Right ventricle myocardium inferior (tissue), 1 donor: ENCODE measurements at regions not wholly inside any gene's neighbourhood (a gene's known extent, or its start where the extent isn't known, plus 50 kb on each side); places are given as distances from the start of the nearest gene placed in this dataset.
"Not testable (repeated sequence)": the region's sequence is repeated elsewhere in the genome, so short reads cannot be mapped to it uniquely, and the experiment has no call there.

ENCODE experiments used
- ATAC-seq: fragments of 200-7000 bp; cut with Tn5 transposase; one replicate; pipeline ENCODE4 v1.9.1; 2020; ENCODE audit warnings: mild to moderate bottlenecking, moderate library complexity
- DNase-seq: peaks from one replicate; pipeline ENCODE4 v3.0.0; 2021; ENCODE audit errors: missing footprints
- intact Hi-C: fragments of 100-400 bp; cut with DNase I; formaldehyde crosslinking; loops from one replicate; pipeline ENCODE4 v1.11.0; 2022
- donor health status: DM: no; HTN: yes; CAD: no; lungs with severe emphysema.

GRCh38 chr16:29288711-29289474, 117.6 kb downstream of the NPIPB11 start:
- peak; percentile 15 for ATAC-seq
- DNase-seq, intact Hi-C loops: not testable (repeated sequence)

GRCh38 chr16:29287871-29288535, 118.5 kb downstream of the NPIPB11 start:
- ATAC-seq: peak; percentile 17

GRCh38 chr16:29287246-29287645, 119.3 kb downstream of the NPIPB11 start:
- ATAC-seq, DNase-seq, intact Hi-C loops: not testable (repeated sequence)

More at GRCh38 chr16:29287871-29288535, 118.5 kb downstream of the NPIPB11 start:
- DNase-seq, intact Hi-C loops: not testable (repeated sequence)

GRCh38 chr16:29286796-29287195, 119.7 kb downstream of the NPIPB11 start:
- DNase-seq, ATAC-seq, intact Hi-C loops: not testable (repeated sequence)

DNA sequence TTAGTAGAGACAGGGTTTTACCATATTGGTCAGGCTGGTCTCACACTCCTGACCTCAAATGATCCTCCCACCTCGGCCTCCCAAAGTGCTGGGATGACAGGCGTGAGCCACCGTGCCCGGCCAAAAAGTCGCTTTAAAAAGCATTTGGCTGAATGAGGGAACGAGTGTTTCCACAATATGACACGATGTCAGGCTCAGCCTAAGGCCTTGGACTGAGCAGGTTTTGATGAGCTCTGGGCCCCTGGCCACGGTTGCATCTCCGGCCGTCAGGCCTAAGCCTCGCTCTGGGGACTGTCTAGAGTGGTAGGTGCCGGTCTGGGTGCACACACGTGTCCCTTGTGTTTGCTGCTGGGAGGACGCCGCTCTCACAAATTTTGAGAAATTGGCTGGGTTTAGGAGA, 120.3 kb downstream of the NPIPB11 start:
- DNase-seq, ATAC-seq, intact Hi-C loops: not testable (repeated sequence)

GRCh38 chr16:29285151-29285885, 121.2 kb downstream of the NPIPB11 start:
- DNase-seq, intact Hi-C loops, ATAC-seq: not testable (repeated sequence)

- ATAC-seq, DNase-seq, intact Hi-C loops: not testable (repeated sequence)
Observed at GRCh38 chr16:29284723-29285122, 121.8 kb downstream of the NPIPB11 start.

GRCh38 chr16:29284159-29284558, 122.4 kb downstream of the NPIPB11 start:
- ATAC-seq, intact Hi-C loops, DNase-seq: not testable (repeated sequence)

GRCh38 chr16:29278097-29278871, 128.2 kb downstream of the NPIPB11 start:
- DNase-seq, intact Hi-C loops, ATAC-seq: not testable (repeated sequence)

DNA sequence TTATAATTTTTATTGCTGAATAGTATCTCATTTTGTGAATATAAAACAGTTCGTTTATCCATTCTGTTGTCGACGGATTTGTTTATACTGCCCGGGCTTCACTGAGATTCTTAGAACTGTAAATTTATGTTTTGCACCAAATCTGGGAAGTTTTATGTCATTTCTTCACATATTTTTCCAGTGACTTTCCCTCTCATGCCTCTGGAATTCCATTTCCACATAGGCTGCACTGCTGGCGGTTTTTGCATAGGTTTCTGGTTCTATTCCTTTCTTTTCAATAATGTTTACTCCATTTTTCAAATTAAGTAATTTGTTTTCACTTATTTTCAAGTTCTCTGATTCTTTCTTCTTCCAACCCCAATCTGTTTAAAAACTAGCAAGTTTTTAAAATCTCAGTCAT, 130.1 kb downstream of the NPIPB11 start:
- DNase-seq, intact Hi-C loops, ATAC-seq: not testable (repeated sequence)

DNA sequence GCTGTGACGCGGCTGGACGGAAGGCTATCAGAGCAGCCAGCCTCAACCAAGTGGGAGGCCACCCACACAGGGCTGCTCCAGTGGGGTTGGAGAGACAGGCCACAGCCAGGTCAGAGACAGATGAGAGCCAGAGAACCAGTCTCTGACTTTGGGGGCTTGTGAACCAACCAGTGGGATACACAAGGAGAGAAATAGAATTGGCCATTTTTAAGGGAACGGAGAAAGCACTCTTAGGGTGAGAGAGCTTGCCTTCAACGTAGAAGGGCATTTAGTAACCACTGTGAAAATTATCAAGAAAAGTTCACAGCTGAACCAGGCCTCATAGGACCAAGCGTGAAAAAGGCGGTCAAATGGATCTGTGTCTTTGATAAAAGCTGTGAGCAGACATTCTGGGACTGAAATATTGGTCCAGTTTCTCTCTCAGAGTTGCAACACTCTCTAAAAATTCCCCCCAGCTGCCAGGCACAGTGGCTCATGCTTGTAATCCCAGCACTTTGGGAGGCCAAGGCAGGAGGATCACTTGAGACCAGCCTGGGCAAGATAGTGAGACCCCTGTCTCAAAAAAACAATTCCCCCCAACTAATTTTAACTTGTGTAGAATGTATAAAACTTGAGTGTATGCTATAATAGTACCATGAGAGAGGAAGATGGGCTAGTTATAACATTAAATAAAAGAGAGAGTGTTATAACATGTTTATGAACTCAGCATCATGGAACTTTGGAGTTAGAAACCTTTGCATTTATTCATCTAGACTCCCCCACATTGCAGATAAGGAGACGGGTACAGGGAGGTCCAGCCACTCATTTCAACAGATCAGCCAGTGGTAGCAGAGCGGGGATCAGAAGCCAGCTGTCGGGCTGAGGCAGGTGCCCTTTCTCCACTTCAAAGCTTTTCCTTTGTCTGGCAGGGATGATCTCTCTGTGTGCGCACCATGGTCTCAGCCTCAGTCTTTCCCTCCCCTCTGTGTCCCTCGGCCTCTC, 132.2 kb downstream of the NPIPB11 start:
- DNase-seq, intact Hi-C loops: not testable (repeated sequence)
- peak; percentile 24 for ATAC-seq

GRCh38 chr16:29273298-29274054, 133.0 kb downstream of the NPIPB11 start:
- ATAC-seq, intact Hi-C loops, DNase-seq: not testable (repeated sequence)

DNA sequence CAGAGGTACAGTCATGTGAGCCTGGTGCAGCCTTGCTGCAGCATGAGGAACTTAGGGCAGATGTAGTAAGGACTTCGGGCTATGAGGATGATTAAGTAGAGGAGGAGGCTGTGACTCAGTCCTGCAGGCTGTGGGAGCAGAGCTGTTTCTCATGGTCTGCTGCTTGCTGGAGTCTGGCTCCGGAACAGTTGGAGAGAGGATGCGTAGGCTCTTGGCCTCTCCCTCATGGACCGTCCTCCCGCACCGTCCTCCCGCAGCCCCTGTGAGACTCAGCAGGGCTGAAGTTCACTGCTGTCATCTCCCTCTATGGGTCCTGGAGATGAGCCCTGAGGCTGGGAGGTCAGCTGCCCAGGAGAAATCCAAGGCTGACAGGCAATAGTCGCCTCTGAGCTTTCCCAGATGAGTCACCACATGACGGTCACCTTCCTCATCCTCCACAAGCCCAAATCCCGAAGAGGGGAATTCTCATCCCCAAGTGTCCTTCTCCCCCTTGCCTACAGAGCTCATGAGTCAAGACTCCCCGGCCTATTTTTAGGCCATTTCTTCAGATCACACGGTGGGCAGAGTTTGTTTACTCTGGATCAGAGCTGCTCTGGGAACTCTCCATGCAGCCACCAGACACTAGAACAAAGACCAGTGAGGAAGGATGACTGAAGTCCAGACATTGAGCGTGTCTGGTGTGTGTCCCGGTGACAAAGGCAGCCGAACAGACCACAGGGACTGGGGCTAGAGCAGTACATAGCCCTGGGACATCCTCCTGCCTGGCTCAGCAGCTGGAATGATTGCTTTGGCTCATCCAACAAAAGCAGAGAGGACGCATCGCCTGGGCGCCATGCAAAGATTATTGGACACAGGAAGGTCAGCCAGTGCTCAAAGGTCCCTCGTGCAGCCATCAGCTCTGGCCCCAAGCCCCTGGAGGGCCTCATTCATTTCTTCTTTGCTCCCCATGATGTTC, 134.5 kb downstream of the NPIPB11 start:
- DNase-seq, intact Hi-C loops: not testable (repeated sequence)
- ATAC-seq: peak; percentile 56

DNA sequence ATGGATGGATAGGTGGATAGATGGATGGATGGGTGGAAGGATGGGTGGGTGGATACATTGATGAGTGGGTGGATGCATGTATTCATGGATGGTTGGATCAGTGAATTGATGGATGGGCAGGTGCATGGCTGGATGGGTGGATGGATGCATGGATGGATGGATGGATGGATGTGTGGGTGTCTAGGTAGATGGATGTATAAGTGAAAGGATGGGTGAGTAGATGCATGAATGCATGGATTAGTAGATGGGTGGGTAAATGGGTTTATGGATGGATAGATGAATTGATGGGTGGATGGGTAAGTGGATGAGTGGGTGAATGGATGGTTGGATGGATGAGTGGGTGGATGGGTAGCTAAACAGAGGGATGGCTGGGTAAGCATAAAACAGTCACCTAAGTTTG, 135.6 kb downstream of the NPIPB11 start:
- DNase-seq, ATAC-seq, intact Hi-C loops: not testable (repeated sequence)

- intact Hi-C loops, DNase-seq, ATAC-seq: not testable (repeated sequence)
Observed at GRCh38 chr16:29270033-29270432, 136.5 kb downstream of the NPIPB11 start.
